ENCODE measurements at regions not wholly inside any gene's neighbourhood (a gene's known extent, or its start where the extent isn't known, plus 50 kb on each side); places are given as distances from the start of the nearest gene placed in this dataset.

GRCh38 chr9:108219664-108220063 lies 636.1 kb downstream of the ACTL7B start:
- dilution Hi-C loops (cut with MboI; ENCODE audit: extremely low pct_ligation_motif_present, low sequenced_read_pairs): no loop called here
- H3K27me3 ChIP-seq (ENCODE audit: control insufficient read depth, extremely low read depth, insufficient read depth, low read length): no peaks in the 10 kb centered on the region

GRCh38 chr9:108217431-108218349 lies 638.1 kb downstream of the ACTL7B start:
- Histone ChIP-seq H3K27ac (ENCODE audit: control insufficient read depth, insufficient read depth, low read length) (no peak overlapping the region), H2AFZ (ENCODE audit: control insufficient read depth, low read length) (no peak overlapping the region), H3K4me1 (ENCODE audit: control insufficient read depth, extremely low read depth, insufficient read depth, low read length) (no peaks in the 10 kb centered on the region), H3K9ac (ENCODE audit: control insufficient read depth, extremely low read depth, insufficient read depth, low read length) (no peak overlapping the region), H4K20me1 (ENCODE audit: control insufficient read depth, extremely low read depth, insufficient read depth, low read length) (no peaks in the 10 kb centered on the region), H3K4me2 (ENCODE audit: control insufficient read depth, extremely low read depth, insufficient read depth, low read depth, low read length) (no peak overlapping the region), H3K36me3 (ENCODE audit: control insufficient read depth in 2 of 2, extremely low read depth in 1 of 2, insufficient read depth in 2 of 2, low read length in 2 of 2) (no peaks in the 10 kb centered on the region), H3K4me3 (ENCODE audit: control insufficient read depth in 2 of 3, extremely low read depth in 1 of 3, insufficient read depth in 2 of 3, low read depth in 1 of 3, low read length in 3 of 3) (no peak overlapping the region), H3K27me3 (ENCODE audit: control insufficient read depth, extremely low read depth, insufficient read depth, low read length) (no peaks in the 10 kb centered on the region), H3K9me3 (ENCODE audit: control insufficient read depth, low read depth, low read length) (no peaks in the 10 kb centered on the region), H3K9me1 (ENCODE audit: control insufficient read depth, extremely low read depth, insufficient read depth, low read length) (no peaks in the 10 kb centered on the region), H3K79me2 (ENCODE audit: control insufficient read depth, insufficient read depth, low read length) (no peaks in the 10 kb centered on the region)
- no peak for DNase-seq (ENCODE audit: low read depth, low spot score)
- TF ChIP-seq EZH2 (IDR thresholded peaks at IDR 0.05; ENCODE audit: low read length) (no peak), CTCF (optimal IDR thresholded peaks at IDR 0.05 in 1 of 3, IDR thresholded peaks at IDR 0.05 in 1 of 3, conservative IDR thresholded peaks at IDR 0.05 in 1 of 3; ENCODE audit: extremely low read depth in 1 of 3, insufficient read depth in 2 of 3, low read length in 3 of 3) (no peak)
- dilution Hi-C loops (cut with MboI; ENCODE audit: extremely low pct_ligation_motif_present, low sequenced_read_pairs): no loop called here
- FAIRE-seq: no peak

More at GRCh38 chr9:108219664-108220063, 636.1 kb downstream of the ACTL7B start:
- DNase-seq (ENCODE audit: low read depth, low spot score) (no peak), FAIRE-seq (no peak)
- Histone ChIP-seq H3K9ac (ENCODE audit: control insufficient read depth, extremely low read depth, insufficient read depth, low read length) (no peak overlapping the region), H3K9me1 (ENCODE audit: control insufficient read depth, extremely low read depth, insufficient read depth, low read length) (no peaks in the 10 kb centered on the region), H4K20me1 (ENCODE audit: control insufficient read depth, extremely low read depth, insufficient read depth, low read length) (no peaks in the 10 kb centered on the region), H3K4me3 (ENCODE audit: control insufficient read depth in 2 of 3, extremely low read depth in 1 of 3, insufficient read depth in 2 of 3, low read depth in 1 of 3, low read length in 3 of 3) (no peak overlapping the region), H3K27ac (ENCODE audit: control insufficient read depth, insufficient read depth, low read length) (no peak overlapping the region), H2AFZ (ENCODE audit: control insufficient read depth, low read length) (no peak overlapping the region), H3K36me3 (ENCODE audit: control insufficient read depth in 2 of 2, extremely low read depth in 1 of 2, insufficient read depth in 2 of 2, low read length in 2 of 2) (no peaks in the 10 kb centered on the region), H3K4me2 (ENCODE audit: control insufficient read depth, extremely low read depth, insufficient read depth, low read depth, low read length) (no peak overlapping the region), H3K79me2 (ENCODE audit: control insufficient read depth, insufficient read depth, low read length) (no peaks in the 10 kb centered on the region), H3K4me1 (ENCODE audit: control insufficient read depth, extremely low read depth, insufficient read depth, low read length) (no peaks in the 10 kb centered on the region), H3K9me3 (ENCODE audit: control insufficient read depth, low read depth, low read length) (no peaks in the 10 kb centered on the region)
- TF ChIP-seq CTCF (optimal IDR thresholded peaks at IDR 0.05 in 1 of 3, IDR thresholded peaks at IDR 0.05 in 1 of 3, conservative IDR thresholded peaks at IDR 0.05 in 1 of 3; ENCODE audit: extremely low read depth in 1 of 3, insufficient read depth in 2 of 3, low read length in 3 of 3) (no peak), EZH2 (IDR thresholded peaks at IDR 0.05; ENCODE audit: low read length) (no peak)

Measured in keratinocyte (primary cell).